ENCODE measurements at regions not wholly inside any gene's neighbourhood (a gene's known extent, or its start where the extent isn't known, plus 50 kb on each side); places are given as distances from the start of the nearest gene placed in this dataset.

GRCh38 chr6:165082636-165083035 is 226.8 kb downstream of the C6orf118 start:
- 96% methylated on average over 2 of the region's 2 CpGs for WGBS
- Histone ChIP-seq H3K4me1 (ENCODE audit: control insufficient read depth, insufficient read depth, low read depth, low read length) (no peaks in the 10 kb centered on the region), H3K9ac (ENCODE audit: low read length) (no peak overlapping the region), H3K23ac (ENCODE audit: low read length in 2 of 2) (no peak overlapping the region), H2AFZ (ENCODE audit: low read depth, low read length) (no peak overlapping the region), H3K9me3 (ENCODE audit: control insufficient read depth, low read length) (no peaks in the 10 kb centered on the region), H2BK15ac (ENCODE audit: low read depth, poor library complexity, severe bottlenecking) (no peak overlapping the region), H3K14ac (ENCODE audit: low read length in 2 of 2) (no peak overlapping the region), H3K27me3 (ENCODE audit: control insufficient read depth in 1 of 2, insufficient read depth in 1 of 2, low read length in 2 of 2) (no peaks in the 10 kb centered on the region), H4K91ac (ENCODE audit: low read length) (no peak overlapping the region), H3K18ac (ENCODE audit: low read depth in 1 of 2, low read length in 2 of 2) (no peak overlapping the region), H3K4me3 (ENCODE audit: insufficient read depth in 1 of 2, low read depth in 1 of 2, low read length in 2 of 2) (no peak overlapping the region), H2BK12ac (ENCODE audit: low read length in 2 of 2) (no peak overlapping the region), H3K79me1 (replicated peaks; ENCODE audit: low read length, poor library complexity, severe bottlenecking) (no peaks in the 10 kb centered on the region), H3K4me2 (ENCODE audit: low read length, poor library complexity, severe bottlenecking) (no peak overlapping the region), H3K36me3 (ENCODE audit: control insufficient read depth in 1 of 2, insufficient read depth in 2 of 2, low read depth in 1 of 2, low read length in 2 of 2) (no peaks in the 10 kb centered on the region), H2BK5ac (ENCODE audit: low read depth, low read length, poor library complexity, severe bottlenecking) (no peak overlapping the region), H3K4ac (ENCODE audit: low read depth in 1 of 2, low read length in 2 of 2) (no peak overlapping the region), H2AK5ac (ENCODE audit: low read length, severe bottlenecking) (no peak overlapping the region), H3K27ac (ENCODE audit: low read length, poor library complexity, severe bottlenecking) (no peak overlapping the region), H2BK120ac (ENCODE audit: low read depth, low read length) (no peak overlapping the region), H4K8ac (ENCODE audit: low read length) (no peak overlapping the region)
- no peak for DNase-seq

DNA sequence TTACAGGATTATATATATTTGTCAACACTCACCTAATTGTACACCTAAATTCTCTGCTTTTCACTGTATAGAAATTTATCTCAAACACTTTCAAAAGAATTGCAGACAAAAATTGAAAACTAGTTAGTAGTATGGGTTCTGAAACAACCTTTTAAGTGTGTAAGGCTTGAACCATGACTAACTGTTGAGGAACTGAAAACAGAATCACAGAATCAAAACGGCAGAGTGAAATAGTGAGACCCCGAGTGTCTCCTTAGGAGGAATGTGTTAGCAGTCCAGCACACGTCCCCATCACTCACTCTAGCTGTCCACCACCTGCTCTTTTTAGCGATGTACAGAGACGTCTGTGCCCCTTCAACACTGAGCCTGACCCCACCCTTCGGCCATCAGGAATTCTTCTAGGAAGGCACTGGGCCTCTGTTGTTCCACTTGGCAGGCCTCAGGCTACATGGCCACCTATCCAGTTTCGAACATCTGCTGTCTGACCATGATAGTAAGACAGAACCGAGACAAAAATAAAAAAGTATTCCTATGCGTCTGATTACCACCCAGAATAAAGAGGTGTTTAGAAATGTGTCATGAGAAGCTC is 227.4 kb downstream of the C6orf118 start:
- Histone ChIP-seq H3K4me2 (ENCODE audit: low read length, poor library complexity, severe bottlenecking) (no peak overlapping the region), H2BK120ac (ENCODE audit: low read depth, low read length) (no peak overlapping the region), H3K14ac (ENCODE audit: low read length in 2 of 2) (no peak overlapping the region), H3K36me3 (ENCODE audit: control insufficient read depth in 1 of 2, insufficient read depth in 2 of 2, low read depth in 1 of 2, low read length in 2 of 2) (no peaks in the 10 kb centered on the region), H2BK12ac (ENCODE audit: low read length in 2 of 2) (no peak overlapping the region), H3K4ac (ENCODE audit: low read depth in 1 of 2, low read length in 2 of 2) (no peak overlapping the region), H3K4me3 (ENCODE audit: insufficient read depth in 1 of 2, low read depth in 1 of 2, low read length in 2 of 2) (no peak overlapping the region), H3K9ac (ENCODE audit: low read length) (no peak overlapping the region), H2BK15ac (ENCODE audit: low read depth, poor library complexity, severe bottlenecking) (no peak overlapping the region), H3K27me3 (ENCODE audit: control insufficient read depth in 1 of 2, insufficient read depth in 1 of 2, low read length in 2 of 2) (no peaks in the 10 kb centered on the region), H2BK5ac (ENCODE audit: low read depth, low read length, poor library complexity, severe bottlenecking) (no peak overlapping the region), H4K8ac (ENCODE audit: low read length) (no peak overlapping the region), H4K91ac (ENCODE audit: low read length) (no peak overlapping the region), H2AK5ac (ENCODE audit: low read length, severe bottlenecking) (no peak overlapping the region), H3K27ac (ENCODE audit: low read length, poor library complexity, severe bottlenecking) (no peak overlapping the region), H2AFZ (ENCODE audit: low read depth, low read length) (no peak overlapping the region), H3K23ac (ENCODE audit: low read length in 2 of 2) (no peak overlapping the region), H3K4me1 (ENCODE audit: control insufficient read depth, insufficient read depth, low read depth, low read length) (no peaks in the 10 kb centered on the region), H3K9me3 (ENCODE audit: control insufficient read depth, low read length) (no peaks in the 10 kb centered on the region), H3K79me1 (replicated peaks; ENCODE audit: low read length, poor library complexity, severe bottlenecking) (no peaks in the 10 kb centered on the region), H3K18ac (ENCODE audit: low read depth in 1 of 2, low read length in 2 of 2) (no peak overlapping the region)
- whole genome bisulfite sequencing, result 88% methylated on average over 9 of the region's 9 CpGs
- no peak for DNase-seq

- H3K4me1 ChIP-seq (ENCODE audit: control insufficient read depth, insufficient read depth, low read depth, low read length), result no peaks in the 10 kb centered on the region
- no CpG with 5 or more reads among the region's 2 CpGs for WGBS
- no peak overlapping the region for H2AFZ ChIP-seq (ENCODE audit: low read depth, low read length)
- H3K27ac ChIP-seq (ENCODE audit: low read length, poor library complexity, severe bottlenecking), result no peak overlapping the region
- no peak overlapping the region for H2BK12ac ChIP-seq (ENCODE audit: low read length in 2 of 2)
- no peak overlapping the region for H3K4me3 ChIP-seq (ENCODE audit: insufficient read depth in 1 of 2, low read depth in 1 of 2, low read length in 2 of 2)
- no peak overlapping the region for H4K91ac ChIP-seq (ENCODE audit: low read length)
- H3K4ac ChIP-seq (ENCODE audit: low read depth in 1 of 2, low read length in 2 of 2), result no peak overlapping the region
- no peak overlapping the region for H3K9ac ChIP-seq (ENCODE audit: low read length)
- H2BK5ac ChIP-seq (ENCODE audit: low read depth, low read length, poor library complexity, severe bottlenecking), result no peak overlapping the region
- H3K27me3 ChIP-seq (ENCODE audit: control insufficient read depth in 1 of 2, insufficient read depth in 1 of 2, low read length in 2 of 2), result no peaks in the 10 kb centered on the region
- H2AK5ac ChIP-seq (ENCODE audit: low read length, severe bottlenecking), result no peak overlapping the region
- H2BK15ac ChIP-seq (ENCODE audit: low read depth, poor library complexity, severe bottlenecking), result no peak overlapping the region
- no peaks in the 10 kb centered on the region for H3K36me3 ChIP-seq (ENCODE audit: control insufficient read depth in 1 of 2, insufficient read depth in 2 of 2, low read depth in 1 of 2, low read length in 2 of 2)
- no peak overlapping the region for H3K4me2 ChIP-seq (ENCODE audit: low read length, poor library complexity, severe bottlenecking)
- H3K14ac ChIP-seq (ENCODE audit: low read length in 2 of 2), result no peak overlapping the region
- H4K8ac ChIP-seq (ENCODE audit: low read length), result no peak overlapping the region
- H3K23ac ChIP-seq (ENCODE audit: low read length in 2 of 2), result no peak overlapping the region
- no peaks in the 10 kb centered on the region for H3K9me3 ChIP-seq (ENCODE audit: control insufficient read depth, low read length)
- no peak overlapping the region for H3K18ac ChIP-seq (ENCODE audit: low read depth in 1 of 2, low read length in 2 of 2)
- H3K79me1 ChIP-seq (replicated peaks; ENCODE audit: low read length, poor library complexity, severe bottlenecking), result no peaks in the 10 kb centered on the region
- no peak for DNase-seq
- H2BK120ac ChIP-seq (ENCODE audit: low read depth, low read length), result no peak overlapping the region
Measured at GRCh38 chr6:165077876-165078275, 231.5 kb downstream of the C6orf118 start.

GRCh38 chr6:165071906-165072305 is 237.5 kb downstream of the C6orf118 start:
- Histone ChIP-seq H3K79me1 (replicated peaks; ENCODE audit: low read length, poor library complexity, severe bottlenecking) (no peaks in the 10 kb centered on the region), H2BK15ac (ENCODE audit: low read depth, poor library complexity, severe bottlenecking) (no peak overlapping the region), H3K9ac (ENCODE audit: low read length) (no peak overlapping the region), H3K4me2 (ENCODE audit: low read length, poor library complexity, severe bottlenecking) (no peak overlapping the region), H2AFZ (ENCODE audit: low read depth, low read length) (no peak overlapping the region), H2AK5ac (ENCODE audit: low read length, severe bottlenecking) (no peak overlapping the region), H3K23ac (ENCODE audit: low read length in 2 of 2) (no peak overlapping the region), H3K4me3 (ENCODE audit: insufficient read depth in 1 of 2, low read depth in 1 of 2, low read length in 2 of 2) (no peak overlapping the region), H3K14ac (ENCODE audit: low read length in 2 of 2) (no peak overlapping the region), H3K4me1 (ENCODE audit: control insufficient read depth, insufficient read depth, low read depth, low read length) (no peaks in the 10 kb centered on the region), H4K8ac (ENCODE audit: low read length) (no peak overlapping the region), H2BK5ac (ENCODE audit: low read depth, low read length, poor library complexity, severe bottlenecking) (no peak overlapping the region), H3K9me3 (ENCODE audit: control insufficient read depth, low read length) (no peaks in the 10 kb centered on the region), H4K91ac (ENCODE audit: low read length) (no peak overlapping the region), H3K27me3 (ENCODE audit: control insufficient read depth in 1 of 2, insufficient read depth in 1 of 2, low read length in 2 of 2) (no peaks in the 10 kb centered on the region), H3K27ac (ENCODE audit: low read length, poor library complexity, severe bottlenecking) (no peak overlapping the region), H3K18ac (ENCODE audit: low read depth in 1 of 2, low read length in 2 of 2) (no peak overlapping the region), H3K36me3 (ENCODE audit: control insufficient read depth in 1 of 2, insufficient read depth in 2 of 2, low read depth in 1 of 2, low read length in 2 of 2) (no peaks in the 10 kb centered on the region), H3K4ac (ENCODE audit: low read depth in 1 of 2, low read length in 2 of 2) (no peak overlapping the region), H2BK12ac (ENCODE audit: low read length in 2 of 2) (no peak overlapping the region), H2BK120ac (ENCODE audit: low read depth, low read length) (no peak overlapping the region)
- WGBS, result 69% methylated on average over 4 of the region's 4 CpGs
- no peak for DNase-seq
